Liver (tissue), 8 donors: ENCODE measurements at regions not wholly inside any gene's neighbourhood (a gene's known extent, or its start where the extent isn't known, plus 50 kb on each side); places are given as distances from the start of the nearest gene placed in this dataset.

Experiments
- DNase-seq: peaks from one replicate; pipeline ENCODE4 v3.0.0-alpha.2; 2017; ENCODE audit warnings: low spot score
- H3K27ac ChIP-seq, 2 donors: one replicate each; pipeline ENCODE4 v1.7.0; 2013; ENCODE audit warnings: inconsistent platforms in 2 of 2, low read length in 2 of 2, control low read depth in 1 of 2, low read depth in 1 of 2, mild to moderate bottlenecking in 1 of 2
- H3K27me3 ChIP-seq, 4 donors: one replicate each; pipeline versions ENCODE4 v1.6.1 to v1.7.0; 2013; ENCODE audit warnings: low read length in 3 of 4, inconsistent platforms in 1 of 4, mild to moderate bottlenecking in 1 of 4, moderate library complexity in 1 of 4; ENCODE audit not compliant: control insufficient read depth in 4 of 4, insufficient read depth in 4 of 4
- H3K36me3 ChIP-seq, 4 donors: one replicate each; pipeline versions ENCODE4 v1.6.1 to v1.7.0; 2013; ENCODE audit warnings: low read length in 3 of 4, mild to moderate bottlenecking in 3 of 4, low read depth in 1 of 4, moderate library complexity in 1 of 4; ENCODE audit not compliant: control insufficient read depth in 4 of 4, insufficient read depth in 3 of 4
- H3K4me1 ChIP-seq, 4 donors: one replicate each; pipeline versions ENCODE4 v1.6.1 to v1.7.0; 2013; ENCODE audit warnings: low read length in 3 of 4, mild to moderate bottlenecking in 3 of 4, moderate library complexity in 1 of 4; ENCODE audit not compliant: control insufficient read depth in 4 of 4, insufficient read depth in 4 of 4
- H3K4me3 ChIP-seq, 3 donors: one replicate each; pipeline versions ENCODE4 v1.6.1 to v1.7.0; 2013; ENCODE audit warnings: low read length in 3 of 3, control low read depth in 1 of 3, low read depth in 1 of 3, mild to moderate bottlenecking in 1 of 3
- H3K9ac ChIP-seq, 2 donors: one replicate each; pipeline ENCODE4 v1.7.0; 2013; ENCODE audit warnings: low read length in 2 of 2, mild to moderate bottlenecking in 2 of 2, moderate library complexity in 2 of 2, control low read depth in 1 of 2, low read depth in 1 of 2
- H3K9me3 ChIP-seq, 4 donors: one replicate each; pipeline versions ENCODE4 v1.6.1 to v1.7.0; 2013; ENCODE audit warnings: low read length in 3 of 4; ENCODE audit not compliant: control insufficient read depth in 4 of 4
- ATF3 ChIP-seq: IDR thresholded peaks from 2 replicates; pipeline ENCODE4 v1.6.1; 2016; ENCODE audit warnings: antibody characterized with exemption
- FOXA1 ChIP-seq: IDR thresholded peaks from 2 replicates; pipeline ENCODE4 v1.6.1; 2016; ENCODE audit warnings: antibody characterized with exemption
- FOXA2 ChIP-seq: IDR thresholded peaks from 2 replicates; pipeline ENCODE4 v1.6.1; 2016; ENCODE audit warnings: antibody characterized with exemption
- GABPA ChIP-seq, 2 donors: IDR thresholded peaks in 1 of 2; conservative IDR thresholded peaks in 1 of 2; 2 replicates each; pipeline ENCODE4 v1.6.1; 2016; ENCODE audit warnings: antibody characterized with exemption in 2 of 2, mild to moderate bottlenecking in 1 of 2, moderate library complexity in 1 of 2
- HNF4A ChIP-seq, 2 donors: conservative IDR thresholded peaks; 2 replicates each; pipeline ENCODE4 v1.6.1; 2016; ENCODE audit warnings: antibody characterized with exemption in 2 of 2, mild to moderate bottlenecking in 2 of 2
- HNF4G ChIP-seq: IDR thresholded peaks from 2 replicates; pipeline ENCODE4 v1.6.1; 2016; ENCODE audit warnings: antibody characterized with exemption
- JUND ChIP-seq, 2 donors: IDR thresholded peaks; 2 replicates each; pipeline ENCODE4 v1.6.1; 2016; ENCODE audit warnings: antibody characterized with exemption in 2 of 2
- NR2F2 ChIP-seq: IDR thresholded peaks from 2 replicates; pipeline ENCODE4 v1.6.1; 2016; ENCODE audit warnings: antibody characterized with exemption
- RAD21 ChIP-seq, 2 donors: IDR thresholded peaks; 2 replicates each; pipeline ENCODE4 v1.6.1; 2016; ENCODE audit warnings: antibody characterized with exemption in 2 of 2, mild to moderate bottlenecking in 2 of 2
- RXRA ChIP-seq, 2 donors: IDR thresholded peaks; 2 replicates each; pipeline ENCODE4 v1.6.1; 2017 to 2018; ENCODE audit warnings: antibody characterized with exemption in 2 of 2, mild to moderate bottlenecking in 1 of 2
- TAF1 ChIP-seq: conservative IDR thresholded peaks from 2 replicates; pipeline ENCODE4 v1.6.1; 2016; ENCODE audit warnings: antibody characterized with exemption, mild to moderate bottlenecking
- YY1 ChIP-seq: IDR thresholded peaks from 2 replicates; pipeline ENCODE4 v1.6.1; 2016; ENCODE audit warnings: antibody characterized with exemption, mild to moderate bottlenecking
- WGBS: extraction: QIAGEN DNeasy Blood & Tissue Kit; methylation state at CpG from one replicate; pipeline ENCODE4 v1.1.7; 2013; 5-methylcytosine and 5-hydroxymethylcytosine counted together
- TF ChIP-seq, protein P1 (sequence below): IDR thresholded peaks from 2 replicates; pipeline ENCODE4 v1.6.1; 2016; ENCODE audit warnings: antibody characterized with exemption
- TF ChIP-seq, protein P2 (sequence below): fragments of 150-350 bp; IDR thresholded peaks from 2 replicates; pipeline ENCODE4 v1.5.1; 2017; ENCODE audit warnings: improper control_type of control experiment, low read depth, low read length; ENCODE audit not compliant: missing input control
- TF ChIP-seq, protein P3 (sequence below): IDR thresholded peaks from 2 replicates; pipeline ENCODE4 v1.6.1; 2016; ENCODE audit warnings: antibody characterized with exemption, mild to moderate bottlenecking
- donor health status: healthy.
- donor health status: healthy.
- donor health status: healthy.
- donor health status: healthy.
- donor health status: healthy.

GRCh38 chr1:193633093-193633492 is 446.7 kb upstream of the B3GALT2 start:
- TF ChIP-seq, protein P1, sequence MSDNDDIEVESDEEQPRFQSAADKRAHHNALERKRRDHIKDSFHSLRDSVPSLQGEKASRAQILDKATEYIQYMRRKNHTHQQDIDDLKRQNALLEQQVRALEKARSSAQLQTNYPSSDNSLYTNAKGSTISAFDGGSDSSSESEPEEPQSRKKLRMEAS = no peak
- TF ChIP-seq GABPA (IDR thresholded peaks at IDR 0.05 in 1 of 2, conservative IDR thresholded peaks at IDR 0.05 in 1 of 2) (no peak), FOXA1 (no peak)
- no peak overlapping the region for H3K27ac ChIP-seq
- 90% methylated on average over 3 of the region's 3 CpGs for WGBS
- H3K9ac ChIP-seq = no peak overlapping the region
- no peaks in the 10 kb centered on the region for H3K36me3 ChIP-seq
- H3K4me1 ChIP-seq = peaks cover 0 to 5% (median 0%) of the 10 kb centered on the region in 4 donors
- no peak overlapping the region for H3K4me3 ChIP-seq
- no peaks in the 10 kb centered on the region for H3K9me3 ChIP-seq
- no peak for DNase-seq
- no peaks in the 10 kb centered on the region for H3K27me3 ChIP-seq

- Histone ChIP-seq H3K9ac (no peak overlapping the region), H3K9me3 (no peaks in the 10 kb centered on the region), H3K36me3 (no peaks in the 10 kb centered on the region), H3K4me3 (no peak overlapping the region), H3K27ac (no peak overlapping the region), H3K4me1 (peaks cover 0 to 5% (median 0%) of the 10 kb centered on the region in 4 donors), H3K27me3 (no peaks in the 10 kb centered on the region)
- WGBS = 90% methylated on average over 3 of the region's 3 CpGs
- no peak for DNase-seq
- TF ChIP-seq, protein P2, sequence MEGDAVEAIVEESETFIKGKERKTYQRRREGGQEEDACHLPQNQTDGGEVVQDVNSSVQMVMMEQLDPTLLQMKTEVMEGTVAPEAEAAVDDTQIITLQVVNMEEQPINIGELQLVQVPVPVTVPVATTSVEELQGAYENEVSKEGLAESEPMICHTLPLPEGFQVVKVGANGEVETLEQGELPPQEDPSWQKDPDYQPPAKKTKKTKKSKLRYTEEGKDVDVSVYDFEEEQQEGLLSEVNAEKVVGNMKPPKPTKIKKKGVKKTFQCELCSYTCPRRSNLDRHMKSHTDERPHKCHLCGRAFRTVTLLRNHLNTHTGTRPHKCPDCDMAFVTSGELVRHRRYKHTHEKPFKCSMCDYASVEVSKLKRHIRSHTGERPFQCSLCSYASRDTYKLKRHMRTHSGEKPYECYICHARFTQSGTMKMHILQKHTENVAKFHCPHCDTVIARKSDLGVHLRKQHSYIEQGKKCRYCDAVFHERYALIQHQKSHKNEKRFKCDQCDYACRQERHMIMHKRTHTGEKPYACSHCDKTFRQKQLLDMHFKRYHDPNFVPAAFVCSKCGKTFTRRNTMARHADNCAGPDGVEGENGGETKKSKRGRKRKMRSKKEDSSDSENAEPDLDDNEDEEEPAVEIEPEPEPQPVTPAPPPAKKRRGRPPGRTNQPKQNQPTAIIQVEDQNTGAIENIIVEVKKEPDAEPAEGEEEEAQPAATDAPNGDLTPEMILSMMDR = no peak
- TF ChIP-seq YY1 (no peak), NR2F2 (no peak), RXRA (IDR thresholded peaks at IDR 0.05) (no peak), FOXA2 (no peak), TAF1 (no peak), JUND (IDR thresholded peaks at IDR 0.05) (no peak), ATF3 (no peak), HNF4A (conservative IDR thresholded peaks at IDR 0.05) (no peak), FOXA1 (no peak), HNF4G (no peak), RAD21 (IDR thresholded peaks at IDR 0.05) (no peak)
- TF ChIP-seq, protein P1 = no peak
- TF ChIP-seq, protein P3, sequence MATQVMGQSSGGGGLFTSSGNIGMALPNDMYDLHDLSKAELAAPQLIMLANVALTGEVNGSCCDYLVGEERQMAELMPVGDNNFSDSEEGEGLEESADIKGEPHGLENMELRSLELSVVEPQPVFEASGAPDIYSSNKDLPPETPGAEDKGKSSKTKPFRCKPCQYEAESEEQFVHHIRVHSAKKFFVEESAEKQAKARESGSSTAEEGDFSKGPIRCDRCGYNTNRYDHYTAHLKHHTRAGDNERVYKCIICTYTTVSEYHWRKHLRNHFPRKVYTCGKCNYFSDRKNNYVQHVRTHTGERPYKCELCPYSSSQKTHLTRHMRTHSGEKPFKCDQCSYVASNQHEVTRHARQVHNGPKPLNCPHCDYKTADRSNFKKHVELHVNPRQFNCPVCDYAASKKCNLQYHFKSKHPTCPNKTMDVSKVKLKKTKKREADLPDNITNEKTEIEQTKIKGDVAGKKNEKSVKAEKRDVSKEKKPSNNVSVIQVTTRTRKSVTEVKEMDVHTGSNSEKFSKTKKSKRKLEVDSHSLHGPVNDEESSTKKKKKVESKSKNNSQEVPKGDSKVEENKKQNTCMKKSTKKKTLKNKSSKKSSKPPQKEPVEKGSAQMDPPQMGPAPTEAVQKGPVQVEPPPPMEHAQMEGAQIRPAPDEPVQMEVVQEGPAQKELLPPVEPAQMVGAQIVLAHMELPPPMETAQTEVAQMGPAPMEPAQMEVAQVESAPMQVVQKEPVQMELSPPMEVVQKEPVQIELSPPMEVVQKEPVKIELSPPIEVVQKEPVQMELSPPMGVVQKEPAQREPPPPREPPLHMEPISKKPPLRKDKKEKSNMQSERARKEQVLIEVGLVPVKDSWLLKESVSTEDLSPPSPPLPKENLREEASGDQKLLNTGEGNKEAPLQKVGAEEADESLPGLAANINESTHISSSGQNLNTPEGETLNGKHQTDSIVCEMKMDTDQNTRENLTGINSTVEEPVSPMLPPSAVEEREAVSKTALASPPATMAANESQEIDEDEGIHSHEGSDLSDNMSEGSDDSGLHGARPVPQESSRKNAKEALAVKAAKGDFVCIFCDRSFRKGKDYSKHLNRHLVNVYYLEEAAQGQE = no peak
These were observed 444.9 kb upstream of the B3GALT2 start for GRCh38 chr1:193631306-193631705.
